Panc1 (cell line): ENCODE measurements at regions not wholly inside any gene's neighbourhood (a gene's known extent, or its start where the extent isn't known, plus 50 kb on each side); places are given as distances from the start of the nearest gene placed in this dataset.

Experiments
- ATAC-seq: fragments of 200-7000 bp; cut with Tn5 transposase; 2 replicates; pipeline ENCODE4 v1.9.1; 2020; ENCODE audit warnings: mild to moderate bottlenecking, moderate library complexity
- BruUV-seq: library from RNA; stranded (reverse); fragments of 400-500 nt; replicated peaks from 2 replicates; lab custom pipeline; 2021; lab: Mats Ljungman, UMichigan
- CTCF ChIA-PET: fragments of 300-600 bp; sonication (Branson Sonifier 250); formaldehyde crosslinking; loops from one replicate; lab custom pipeline; 2022; ENCODE audit warnings: antibody characterized with exemption; lab: Charles Lee
- POLR2A ChIA-PET: fragments of 300-600 bp; sonication (Branson Sonifier 250); formaldehyde crosslinking; loops from one replicate; lab custom pipeline; 2022; ENCODE audit warnings: antibody characterized with exemption; lab: Charles Lee
- DNase-seq: peaks from one replicate; pipeline ENCODE4 v3.0.0-alpha.2; 2010; ENCODE audit warnings: low read depth, low spot score
- H3K27ac ChIP-seq: 2 replicates; pipeline ENCODE4 v1.5.1; 2011; ENCODE audit warnings: mild to moderate bottlenecking, low read length, inconsistent platforms
- H3K27me3 ChIP-seq: fragments of 200-500 bp; sonication (Bioruptor generic); 2 replicates; pipeline ENCODE4 v1.6.0; 2014; ENCODE audit warnings: low read length, inconsistent platforms; ENCODE audit not compliant: control insufficient read depth, insufficient read depth
- H3K36me3 ChIP-seq: fragments of 200-500 bp; sonication (Bioruptor generic); 2 replicates; pipeline ENCODE4 v1.5.1; 2014; ENCODE audit warnings: inconsistent platforms, mild to moderate bottlenecking, low read length, moderate library complexity; ENCODE audit not compliant: control insufficient read depth, insufficient read depth
- H3K4me1 ChIP-seq: 2 replicates; pipeline ENCODE4 v1.5.1; 2011; ENCODE audit warnings: inconsistent platforms, mild to moderate bottlenecking, low read length, moderate library complexity; ENCODE audit not compliant: control insufficient read depth, insufficient read depth
- H3K4me3 ChIP-seq, 2 experiments: 2 replicates each; pipeline ENCODE4 v1.5.1; 2011 to 2012; ENCODE audit warnings: low read depth in 2 of 2, low read length in 2 of 2, mild to moderate bottlenecking in 2 of 2, inconsistent platforms in 1 of 2, moderate library complexity in 1 of 2
- H3K9me3 ChIP-seq: fragments of 200-500 bp; sonication (Bioruptor generic); 2 replicates; pipeline ENCODE4 v1.5.1; 2014; ENCODE audit warnings: low read depth, mild to moderate bottlenecking, inconsistent platforms, low read length, moderate library complexity; ENCODE audit not compliant: control insufficient read depth, insufficient read depth
- CTCF ChIP-seq: fragments of 450-650 bp; IDR thresholded peaks from 2 replicates; pipeline ENCODE4 v1.5.1; 2017; ENCODE audit warnings: mild to moderate bottlenecking
- POLR2AphosphoS5 ChIP-seq: IDR thresholded peaks from 2 replicates; pipeline ENCODE4 v1.6.1; 2012; ENCODE audit warnings: mild to moderate bottlenecking, low read depth, low read length, moderate library complexity
- REST ChIP-seq, 2 experiments: IDR thresholded peaks; 2 replicates each; pipeline ENCODE4 v1.6.1; 2011 to 2012; ENCODE audit warnings: low read depth in 2 of 2, control low read depth in 1 of 2, low read length in 1 of 2, mild to moderate bottlenecking in 1 of 2, moderate library complexity in 1 of 2; ENCODE audit not compliant: insufficient read depth in 1 of 2
- SIN3A ChIP-seq: IDR thresholded peaks from 2 replicates; pipeline ENCODE4 v1.6.1; 2012; ENCODE audit warnings: low read depth, mild to moderate bottlenecking, low read length, moderate library complexity, borderline replicate concordance; ENCODE audit not compliant: insufficient read depth
- TCF7L2 ChIP-seq: IDR thresholded peaks from 2 replicates; pipeline ENCODE4 v1.6.1; 2011; ENCODE audit warnings: mild to moderate bottlenecking, low read depth, low read length, inconsistent platforms
- in situ Hi-C: cut with HindIII; loops from 2 replicates; pipeline ENCODE4 v1.10.0; 2016; ENCODE audit warnings: low sequenced_read_pairs, low pct_unique_long_range_greater_than_20kb
- intact Hi-C: fragments of 100-400 bp; cut with micrococcal nuclease; formaldehyde crosslinking; loops from one replicate; pipeline ENCODE4 v1.10.0; 2022; ENCODE audit not compliant: unreplicated experiment

- H3K27me3 ChIP-seq: no peaks in the 10 kb centered on the region; the same call in 1 of the 2 replicates
- TF ChIP-seq CTCF (no peak), REST (IDR thresholded peaks at IDR 0.05; ENCODE audit: insufficient read depth in 1 of 2, low read depth in 2 of 2, low read length in 1 of 2) (no peak), TCF7L2 (no peak), POLR2AphosphoS5 (no peak), SIN3A (no peak)
- DNase-seq: no peak
- no peaks in the 10 kb centered on the region for H3K36me3 ChIP-seq
- H3K4me1 ChIP-seq: no peaks in the 10 kb centered on the region
- intact Hi-C loops: no loop called here
- POLR2A ChIA-PET: no interaction called here
- H3K27ac ChIP-seq: no peak overlapping the region
- ATAC-seq: no peak
- H3K4me3 ChIP-seq: no peak overlapping the region
- in situ Hi-C loops: no loop called here
- no TSS peak for BruUV-seq
- CTCF ChIA-PET: no interaction called here
- H3K9me3 ChIP-seq: no peaks in the 10 kb centered on the region
Observed at GRCh38 chr3:181313335-181313734, 323.8 kb upstream of the DNAJC19 start.

- POLR2A ChIA-PET: no interaction called here
- no peaks in the 10 kb centered on the region for H3K9me3 ChIP-seq
Observed at GRCh38 chr3:181311186-181311585, 321.6 kb upstream of the DNAJC19 start.

More at GRCh38 chr3:181311186-181311585, 321.6 kb upstream of the DNAJC19 start:
- CTCF ChIA-PET: no interaction called here
- H3K36me3 ChIP-seq: no peaks in the 10 kb centered on the region
- DNase-seq (no peak), ATAC-seq (no peak)
- intact Hi-C loops: no loop called here
- no peaks in the 10 kb centered on the region for H3K4me1 ChIP-seq
- in situ Hi-C loops: no loop called here
- TF ChIP-seq CTCF: no peak
- no peak for TF ChIP-seq REST (IDR thresholded peaks at IDR 0.05; ENCODE audit: insufficient read depth in 1 of 2, low read depth in 2 of 2, low read length in 1 of 2)
- no peak for TF ChIP-seq POLR2AphosphoS5
- no peak for TF ChIP-seq SIN3A
- TF ChIP-seq TCF7L2: no peak
- H3K4me3 ChIP-seq: no peak overlapping the region
- H3K27ac ChIP-seq: no peak overlapping the region
- no TSS peak for BruUV-seq
- no peaks in the 10 kb centered on the region; the same call in 1 of the 2 replicates for H3K27me3 ChIP-seq
